ENCODE measurements at regions not wholly inside any gene's neighbourhood (a gene's known extent, or its start where the extent isn't known, plus 50 kb on each side); places are given as distances from the start of the nearest gene placed in this dataset.
A peak's percentile ranks its signal among the peaks of the same experiment; 100 is the strongest.

GRCh38 chr21:31406510-31406909, 62.4 kb upstream of the TIAM1 start:
- 76 to 87% (median 81%) methylated on average over 2 of the region's 2 CpGs for WGBS, 4 donors
- intact Hi-C loops (cut with DNase I): loop anchor here in 1 of 10 donors (10.0 kb wide), 1 partner anchor 58 kb away; no protein-coding TSS in a partner anchor
- H3K36me3 ChIP-seq: no peaks in the 10 kb centered on the region
- peak overlapping the region in 1 of 12 donors; percentile 42 for H3K27ac ChIP-seq
- TF ChIP-seq POLR2A (IDR thresholded peaks at IDR 0.05): no peak
- TF ChIP-seq, protein P1, sequence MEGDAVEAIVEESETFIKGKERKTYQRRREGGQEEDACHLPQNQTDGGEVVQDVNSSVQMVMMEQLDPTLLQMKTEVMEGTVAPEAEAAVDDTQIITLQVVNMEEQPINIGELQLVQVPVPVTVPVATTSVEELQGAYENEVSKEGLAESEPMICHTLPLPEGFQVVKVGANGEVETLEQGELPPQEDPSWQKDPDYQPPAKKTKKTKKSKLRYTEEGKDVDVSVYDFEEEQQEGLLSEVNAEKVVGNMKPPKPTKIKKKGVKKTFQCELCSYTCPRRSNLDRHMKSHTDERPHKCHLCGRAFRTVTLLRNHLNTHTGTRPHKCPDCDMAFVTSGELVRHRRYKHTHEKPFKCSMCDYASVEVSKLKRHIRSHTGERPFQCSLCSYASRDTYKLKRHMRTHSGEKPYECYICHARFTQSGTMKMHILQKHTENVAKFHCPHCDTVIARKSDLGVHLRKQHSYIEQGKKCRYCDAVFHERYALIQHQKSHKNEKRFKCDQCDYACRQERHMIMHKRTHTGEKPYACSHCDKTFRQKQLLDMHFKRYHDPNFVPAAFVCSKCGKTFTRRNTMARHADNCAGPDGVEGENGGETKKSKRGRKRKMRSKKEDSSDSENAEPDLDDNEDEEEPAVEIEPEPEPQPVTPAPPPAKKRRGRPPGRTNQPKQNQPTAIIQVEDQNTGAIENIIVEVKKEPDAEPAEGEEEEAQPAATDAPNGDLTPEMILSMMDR (IDR thresholded peaks at IDR 0.05): no peak
- no peak for ATAC-seq
- H3K27me3 ChIP-seq: peaks cover 0 to 3% (median 0%) of the 10 kb centered on the region in 9 donors
- no peak for DNase-seq
- peaks cover 0 to 16% (median 0%) of the 10 kb centered on the region in 12 donors for H3K4me1 ChIP-seq
- H3K4me3 ChIP-seq: no peak overlapping the region
- H3K9me3 ChIP-seq: no peaks in the 10 kb centered on the region

- ATAC-seq: no peak
- Histone ChIP-seq H3K4me1 (peaks cover 0 to 16% (median 0%) of the 10 kb centered on the region in 12 donors), H3K27ac (no peak overlapping the region), H3K9me3 (no peaks in the 10 kb centered on the region), H3K4me3 (no peak overlapping the region), H3K27me3 (peaks cover 0 to 9% (median 0%) of the 10 kb centered on the region in 9 donors), H3K36me3 (no peaks in the 10 kb centered on the region)
- DNase-seq: no peak
- intact Hi-C loops (cut with DNase I): loop anchor here in 1 of 10 donors (10.0 kb wide), 1 partner anchor 59 kb away; no protein-coding TSS in a partner anchor
- 61 to 83% (median 69%) methylated on average over 3 of the region's 3 CpGs for WGBS, 4 donors
- TF ChIP-seq, protein P1 (IDR thresholded peaks at IDR 0.05): no peak
- TF ChIP-seq POLR2A (IDR thresholded peaks at IDR 0.05): no peak
Measured at GRCh38 chr21:31405604-31406003, 61.5 kb upstream of the TIAM1 start.

DNA sequence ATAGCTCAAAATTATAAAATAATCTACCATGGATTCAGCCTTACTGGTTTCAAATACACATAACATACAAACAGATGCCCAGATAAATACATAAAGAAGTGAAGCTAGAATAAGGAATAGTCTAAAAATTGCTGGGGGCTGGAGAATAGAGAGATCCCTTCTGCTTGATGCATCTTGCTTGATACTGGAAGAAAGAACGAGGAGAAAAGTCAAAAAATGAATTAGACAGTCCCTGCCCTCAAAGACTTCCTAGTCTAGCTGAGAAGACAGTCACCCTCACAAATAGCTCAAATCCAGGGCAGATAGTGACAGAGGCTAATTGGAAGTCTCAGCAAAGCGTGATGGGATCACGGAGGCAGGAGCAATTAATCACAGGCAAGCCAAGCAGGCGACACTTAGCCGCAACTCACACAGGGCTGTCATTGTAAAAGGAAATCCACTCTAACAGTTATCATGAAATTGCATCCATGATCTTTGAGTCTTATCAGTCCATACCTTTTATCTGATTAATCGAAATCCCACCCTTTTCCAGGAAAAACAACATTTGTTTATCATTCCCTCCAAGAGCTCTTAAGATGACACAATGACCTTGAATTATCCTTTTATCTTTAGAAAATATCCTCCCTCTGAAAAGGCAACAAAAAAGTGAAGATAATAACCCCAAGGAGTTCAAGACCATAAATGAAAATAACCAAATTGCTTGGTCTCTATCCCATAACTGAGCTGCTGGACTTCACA, 59.7 kb upstream of the TIAM1 start:
- Histone ChIP-seq H3K4me1 (peaks cover 0 to 9% (median 0%) of the 10 kb centered on the region in 12 donors), H3K36me3 (no peaks in the 10 kb centered on the region), H3K4me3 (no peak overlapping the region), H3K27me3 (peaks cover 0 to 13% (median 0%) of the 10 kb centered on the region in 9 donors), H3K9me3 (no peaks in the 10 kb centered on the region), H3K27ac (no peak overlapping the region)
- intact Hi-C loops (cut with DNase I): loop anchor here in 1 of 10 donors (10.0 kb wide), 1 partner anchor 61 kb away; no protein-coding TSS in a partner anchor
- TF ChIP-seq, protein P1 (IDR thresholded peaks at IDR 0.05): no peak
- no peak for TF ChIP-seq POLR2A (IDR thresholded peaks at IDR 0.05)
- DNase-seq: no peak
- no peak for ATAC-seq
- WGBS, 4 donors: 59 to 71% (median 66%) methylated on average over 6 of the region's 6 CpGs

DNA sequence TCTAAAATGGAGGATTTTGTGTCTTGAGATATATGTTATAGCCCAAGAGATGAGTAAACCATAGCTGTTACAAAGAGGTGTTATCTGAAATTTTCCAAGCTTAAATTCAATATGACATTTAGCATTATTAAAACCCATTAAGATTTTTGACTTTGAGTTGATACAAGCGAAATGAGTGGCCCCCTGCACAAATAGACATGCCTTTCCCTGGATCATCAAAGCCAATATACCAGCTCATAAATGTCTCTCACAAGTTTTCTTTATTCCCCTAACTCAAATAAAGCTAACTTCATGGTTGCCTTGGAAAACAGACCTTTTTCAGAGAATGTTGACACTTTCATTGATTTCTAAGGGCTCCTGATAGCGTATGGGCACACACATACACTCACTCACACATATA, 55.5 kb upstream of the TIAM1 start:
- H3K4me1 ChIP-seq: no peaks in the 10 kb centered on the region
- no peaks in the 10 kb centered on the region for H3K36me3 ChIP-seq
- H3K9me3 ChIP-seq: no peaks in the 10 kb centered on the region
- intact Hi-C loops (cut with DNase I): no loop called here
- WGBS, 4 donors: 97% methylated on average over 2 of the region's 2 CpGs
- TF ChIP-seq POLR2A (IDR thresholded peaks at IDR 0.05): no peak
- TF ChIP-seq, protein P1 (IDR thresholded peaks at IDR 0.05): no peak
- peaks cover 0 to 13% (median 0%) of the 10 kb centered on the region in 9 donors for H3K27me3 ChIP-seq
- H3K4me3 ChIP-seq: no peak overlapping the region
- DNase-seq (no peak), ATAC-seq (no peak)
- H3K27ac ChIP-seq: no peak overlapping the region
